IPS-15b (cell line): ENCODE measurements at regions not wholly inside any gene's neighbourhood (a gene's known extent, or its start where the extent isn't known, plus 50 kb on each side); places are given as distances from the start of the nearest gene placed in this dataset.
"Not testable (repeated sequence)": the region's sequence is repeated elsewhere in the genome, so short reads cannot be mapped to it uniquely, and the experiment has no call there.

ENCODE experiments used
- H3K27me3 ChIP-seq: one replicate; pipeline ENCODE4 v1.6.1; 2013; ENCODE audit warnings: low read length; ENCODE audit not compliant: control insufficient read depth, insufficient read depth
- H3K36me3 ChIP-seq: one replicate; pipeline ENCODE4 v1.6.1; 2013; ENCODE audit warnings: low read length; ENCODE audit not compliant: control insufficient read depth, insufficient read depth
- H3K4me1 ChIP-seq: one replicate; pipeline ENCODE4 v1.6.1; 2013; ENCODE audit warnings: mild to moderate bottlenecking, low read length; ENCODE audit not compliant: control insufficient read depth, insufficient read depth
- H3K4me3 ChIP-seq: one replicate; pipeline ENCODE4 v1.5.1; 2013; ENCODE audit warnings: low read depth, low read length
- H3K9ac ChIP-seq: one replicate; pipeline ENCODE4 v1.6.1; 2013; ENCODE audit warnings: low read depth, mild to moderate bottlenecking, low read length
- H3K9me3 ChIP-seq: one replicate; pipeline ENCODE4 v1.6.1; 2013; ENCODE audit warnings: mild to moderate bottlenecking, low read length; ENCODE audit not compliant: control insufficient read depth, insufficient read depth

- Histone ChIP-seq H3K9ac (no peak overlapping the region), H3K9me3 (no peaks in the 10 kb centered on the region), H3K4me3 (no peak overlapping the region), H3K36me3 (no peaks in the 10 kb centered on the region), H3K27me3 (no peaks in the 10 kb centered on the region), H3K4me1 (peaks cover 8% of the 10 kb centered on the region)
These were observed 562.3 kb upstream of the C9orf72 start for GRCh38 chr9:28135549-28135948.

GRCh38 chr9:28136113-28136512 is 562.8 kb upstream of the C9orf72 start:
- no peak overlapping the region for H3K4me3 ChIP-seq
- H3K9ac ChIP-seq: no peak overlapping the region
- no peaks in the 10 kb centered on the region for H3K36me3 ChIP-seq
- H3K9me3 ChIP-seq: no peaks in the 10 kb centered on the region
- H3K27me3 ChIP-seq: no peaks in the 10 kb centered on the region
- H3K4me1 ChIP-seq: peaks cover 8% of the 10 kb centered on the region

- H3K9ac ChIP-seq, H3K36me3 ChIP-seq, H3K27me3 ChIP-seq, H3K4me1 ChIP-seq, H3K9me3 ChIP-seq, H3K4me3 ChIP-seq: not testable (repeated sequence)
These were observed 574.1 kb upstream of the C9orf72 start for GRCh38 chr9:28147430-28147829.

GRCh38 chr9:28147923-28148597 is 574.8 kb upstream of the C9orf72 start:
- not testable (repeated sequence) for H3K4me3 ChIP-seq, H3K27me3 ChIP-seq

GRCh38 chr9:28149361-28150050 is 576.2 kb upstream of the C9orf72 start:
- not testable (repeated sequence) for H3K27me3 ChIP-seq, H3K4me3 ChIP-seq, H3K9ac ChIP-seq, H3K36me3 ChIP-seq, H3K4me1 ChIP-seq, H3K9me3 ChIP-seq

More at GRCh38 chr9:28147923-28148597, 574.8 kb upstream of the C9orf72 start:
- H3K36me3 ChIP-seq, H3K9ac ChIP-seq, H3K4me1 ChIP-seq, H3K9me3 ChIP-seq: not testable (repeated sequence)

GRCh38 chr9:28155067-28155466 is 581.8 kb upstream of the C9orf72 start:
- Histone ChIP-seq H3K27me3 (no peaks in the 10 kb centered on the region), H3K9ac (no peak overlapping the region), H3K4me1 (no peaks in the 10 kb centered on the region), H3K9me3 (no peaks in the 10 kb centered on the region), H3K4me3 (no peak overlapping the region), H3K36me3 (no peaks in the 10 kb centered on the region)

- no peak overlapping the region for H3K9ac ChIP-seq
- H3K36me3 ChIP-seq: no peaks in the 10 kb centered on the region
- no peaks in the 10 kb centered on the region for H3K9me3 ChIP-seq
- no peaks in the 10 kb centered on the region for H3K4me1 ChIP-seq
- no peaks in the 10 kb centered on the region for H3K27me3 ChIP-seq
- no peak overlapping the region for H3K4me3 ChIP-seq
These were observed 582.4 kb upstream of the C9orf72 start for GRCh38 chr9:28155671-28156070.

GRCh38 chr9:28158451-28158850 is 585.2 kb upstream of the C9orf72 start:
- Histone ChIP-seq H3K27me3 (no peaks in the 10 kb centered on the region), H3K9me3 (no peaks in the 10 kb centered on the region), H3K9ac (no peak overlapping the region), H3K4me1 (no peaks in the 10 kb centered on the region), H3K36me3 (no peaks in the 10 kb centered on the region), H3K4me3 (no peak overlapping the region)

- no peaks in the 10 kb centered on the region for H3K36me3 ChIP-seq
- H3K4me1 ChIP-seq: no peaks in the 10 kb centered on the region
- H3K9me3 ChIP-seq: no peaks in the 10 kb centered on the region
- no peak overlapping the region for H3K4me3 ChIP-seq
- no peak overlapping the region for H3K9ac ChIP-seq
- H3K27me3 ChIP-seq: no peaks in the 10 kb centered on the region
These were observed 590.3 kb upstream of the C9orf72 start for GRCh38 chr9:28163619-28164018.

GRCh38 chr9:28166179-28166578 is 592.9 kb upstream of the C9orf72 start:
- Histone ChIP-seq H3K4me3 (no peak overlapping the region), H3K4me1 (no peaks in the 10 kb centered on the region), H3K9me3 (no peaks in the 10 kb centered on the region)

GRCh38 chr9:28177142-28177541 is 603.9 kb upstream of the C9orf72 start:
- H3K27me3 ChIP-seq: no peaks in the 10 kb centered on the region
- H3K9me3 ChIP-seq: no peaks in the 10 kb centered on the region
- no peaks in the 10 kb centered on the region for H3K4me1 ChIP-seq
- H3K4me3 ChIP-seq: no peak overlapping the region
- no peak overlapping the region for H3K9ac ChIP-seq
- no peaks in the 10 kb centered on the region for H3K36me3 ChIP-seq

More at GRCh38 chr9:28166179-28166578, 592.9 kb upstream of the C9orf72 start:
- Histone ChIP-seq H3K36me3 (no peaks in the 10 kb centered on the region), H3K27me3 (no peaks in the 10 kb centered on the region), H3K9ac (no peak overlapping the region)

- Histone ChIP-seq H3K9ac (no peak overlapping the region), H3K36me3 (no peaks in the 10 kb centered on the region), H3K27me3 (no peaks in the 10 kb centered on the region), H3K4me3 (no peak overlapping the region), H3K9me3 (no peaks in the 10 kb centered on the region), H3K4me1 (no peaks in the 10 kb centered on the region)
These were observed 604.6 kb upstream of the C9orf72 start for GRCh38 chr9:28177925-28178324.
